SK-N-SH (cell line): ENCODE measurements at regions not wholly inside any gene's neighbourhood (a gene's known extent, or its start where the extent isn't known, plus 50 kb on each side); places are given as distances from the start of the nearest gene placed in this dataset.

Experiments used
- EP300 ChIP-seq, 2 experiments: IDR thresholded peaks; 2 replicates each; pipeline versions ENCODE4 v1.4.0 to v1.6.1; 2012; ENCODE audit warnings: borderline replicate concordance in 1 of 2, low read depth in 1 of 2, low read length in 1 of 2
- EZH2phosphoT487 ChIP-seq: fragments of 200-600 bp; sonication (generic); IDR thresholded peaks from 2 replicates; pipeline ENCODE4 v1.6.1; 2017; ENCODE audit warnings: low read depth, mixed run types, mild to moderate bottlenecking, antibody characterized with exemption, moderate library complexity, borderline replicate concordance
- GATA2 ChIP-seq: sonication (generic); formaldehyde crosslinking; IDR thresholded peaks from 2 replicates; pipeline ENCODE4 v1.5.0; 2020; ENCODE audit warnings: mild to moderate bottlenecking, missing genetic modification reagents
- JUND ChIP-seq: IDR thresholded peaks from 2 replicates; pipeline ENCODE4 v1.4.0; 2012
- NFIC ChIP-seq: IDR thresholded peaks from 2 replicates; pipeline ENCODE4 v1.4.0; 2012; ENCODE audit warnings: borderline replicate concordance
- POLR2AphosphoS5 ChIP-seq: IDR thresholded peaks from 2 replicates; pipeline ENCODE4 v1.6.1; 2012; ENCODE audit warnings: low read depth, low read length
- RCOR1 ChIP-seq: fragments of 150-350 bp; IDR thresholded peaks from 2 replicates; pipeline ENCODE4 v1.6.1; 2017; ENCODE audit warnings: antibody characterized with exemption, low read length
- RFX5 ChIP-seq: IDR thresholded peaks from 2 replicates; pipeline ENCODE4 v1.6.1; 2012; ENCODE audit warnings: mild to moderate bottlenecking, improper control_type of control experiment, low read length
- RXRA ChIP-seq: IDR thresholded peaks from 2 replicates; pipeline ENCODE4 v1.4.0; 2012; ENCODE audit warnings: low read depth, mild to moderate bottlenecking, borderline replicate concordance
- TAF1 ChIP-seq: IDR thresholded peaks from 2 replicates; pipeline ENCODE4 v1.6.1; 2012; ENCODE audit warnings: low read depth, mild to moderate bottlenecking, low read length, moderate library complexity, borderline replicate concordance
- YY1 ChIP-seq: IDR thresholded peaks from 2 replicates; pipeline ENCODE4 v1.4.0; 2012; ENCODE audit warnings: low read depth, mild to moderate bottlenecking
- TF ChIP-seq, protein P1 (sequence below): fragments of 200-600 bp; sonication (generic); IDR thresholded peaks from 2 replicates; pipeline ENCODE4 v1.6.1; 2017; ENCODE audit warnings: antibody characterized with exemption, mild to moderate bottlenecking, moderate library complexity
- TF ChIP-seq, protein P2 (sequence below): IDR thresholded peaks from 2 replicates; pipeline ENCODE4 v1.4.0; 2012; ENCODE audit warnings: low read depth

DNA sequence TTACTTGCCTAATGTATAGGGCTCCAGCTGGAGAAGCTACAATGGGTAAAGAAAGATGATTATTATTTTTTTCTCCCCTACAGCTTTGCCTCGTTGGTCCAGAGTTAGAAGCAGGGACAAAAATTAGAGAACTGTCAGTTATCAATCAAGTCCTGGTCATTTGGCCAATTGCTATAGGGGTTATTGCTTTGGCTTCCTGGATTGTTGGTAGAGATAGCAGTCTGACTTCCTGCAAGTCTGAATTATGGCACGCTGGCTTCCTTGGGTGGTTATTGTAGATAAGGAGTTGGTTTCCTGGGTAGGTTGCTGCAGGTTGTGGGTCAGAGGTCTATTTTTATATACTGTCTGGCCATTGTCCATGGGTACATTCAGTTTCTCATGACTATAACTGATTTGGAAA is 84.7 kb upstream of the ELAC2 start:
- TF ChIP-seq, protein P1, sequence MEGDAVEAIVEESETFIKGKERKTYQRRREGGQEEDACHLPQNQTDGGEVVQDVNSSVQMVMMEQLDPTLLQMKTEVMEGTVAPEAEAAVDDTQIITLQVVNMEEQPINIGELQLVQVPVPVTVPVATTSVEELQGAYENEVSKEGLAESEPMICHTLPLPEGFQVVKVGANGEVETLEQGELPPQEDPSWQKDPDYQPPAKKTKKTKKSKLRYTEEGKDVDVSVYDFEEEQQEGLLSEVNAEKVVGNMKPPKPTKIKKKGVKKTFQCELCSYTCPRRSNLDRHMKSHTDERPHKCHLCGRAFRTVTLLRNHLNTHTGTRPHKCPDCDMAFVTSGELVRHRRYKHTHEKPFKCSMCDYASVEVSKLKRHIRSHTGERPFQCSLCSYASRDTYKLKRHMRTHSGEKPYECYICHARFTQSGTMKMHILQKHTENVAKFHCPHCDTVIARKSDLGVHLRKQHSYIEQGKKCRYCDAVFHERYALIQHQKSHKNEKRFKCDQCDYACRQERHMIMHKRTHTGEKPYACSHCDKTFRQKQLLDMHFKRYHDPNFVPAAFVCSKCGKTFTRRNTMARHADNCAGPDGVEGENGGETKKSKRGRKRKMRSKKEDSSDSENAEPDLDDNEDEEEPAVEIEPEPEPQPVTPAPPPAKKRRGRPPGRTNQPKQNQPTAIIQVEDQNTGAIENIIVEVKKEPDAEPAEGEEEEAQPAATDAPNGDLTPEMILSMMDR, result no peak
- TF ChIP-seq YY1 (no peak), NFIC (no peak), GATA2 (CRISPR knock-in tag) (no peak), RFX5 (no peak), EZH2phosphoT487 (no peak), JUND (no peak), EP300 (IDR thresholded peaks at IDR 0.05; ENCODE audit: borderline replicate concordance in 1 of 2, low read depth in 1 of 2, low read length in 1 of 2) (no peak), RXRA (no peak), TAF1 (no peak), POLR2AphosphoS5 (no peak), RCOR1 (no peak)
- TF ChIP-seq, protein P2, sequence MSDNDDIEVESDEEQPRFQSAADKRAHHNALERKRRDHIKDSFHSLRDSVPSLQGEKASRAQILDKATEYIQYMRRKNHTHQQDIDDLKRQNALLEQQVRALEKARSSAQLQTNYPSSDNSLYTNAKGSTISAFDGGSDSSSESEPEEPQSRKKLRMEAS, result no peak
